K562 (cell line): ENCODE measurements at regions not wholly inside any gene's neighbourhood (a gene's known extent, or its start where the extent isn't known, plus 50 kb on each side); places are given as distances from the start of the nearest gene placed in this dataset.
A peak's percentile ranks its signal among the peaks of the same experiment; 100 is the strongest.

Experiments used
- ATAC-seq: fragments of 200-7000 bp; cut with Tn5 transposase; 3 replicates; pipeline ENCODE4 v1.9.1; 2020; ENCODE audit warnings: moderate library complexity
- BruUV-seq: library from RNA; stranded (reverse); fragments of 400-500 nt; replicated peaks from 2 replicates; lab custom pipeline; 2021; lab: Mats Ljungman, UMichigan
- CTCF ChIA-PET: fragments of 300-600 bp; formaldehyde crosslinking; extraction: SDS; loops from one replicate; lab custom pipeline; 2021; ENCODE audit warnings: low intra/inter-chr PET ratio; lab: Yijun Ruan, JAX
- POLR2A ChIA-PET: fragments of 300-600, 350-650 bp; sonication (Branson Sonifier 250); formaldehyde crosslinking; extraction: SDS; loops from one replicate; lab custom pipeline; 2021; ENCODE audit warnings: antibody characterized with exemption, inconsistent platforms; lab: Yijun Ruan, JAX
- DNase-seq, 4 experiments: peaks; one replicate each; pipeline versions ENCODE4 v3.0.0 to v3.0.0-alpha.2; 2011 to 2018; ENCODE audit warnings: low spot score in 3 of 4, mixed read lengths in 3 of 4; ENCODE audit errors: extremely low read depth in 1 of 4
- FAIRE-seq: peaks from 2 replicates; lab custom pipeline; 2011; peaks lifted over from hg19 to GRCh38; lab: Jason Lieb, UNC
- H2AFZ ChIP-seq: 2 replicates; pipeline ENCODE4 v1.6.0; 2011; ENCODE audit warnings: low read depth, low read length, control low read depth, inconsistent platforms
- H3K27ac ChIP-seq: fragments of 200-600 bp; 3 replicates; pipeline ENCODE4 v1.8.0; 2011; ENCODE audit warnings: low read depth, mild to moderate bottlenecking, control low read depth, inconsistent platforms, low read length, moderate library complexity, mixed read lengths; ENCODE audit errors: extremely low read depth
- H3K27me3 ChIP-seq, 2 experiments: fragments of 300-600 bp in 1 of 2; 2 replicates in 1 of 2; 3 replicates in 1 of 2; pipeline versions ENCODE4 v1.6.0 to v1.8.0; 2011; ENCODE audit warnings: inconsistent platforms in 2 of 2, low read length in 2 of 2, mild to moderate bottlenecking in 1 of 2, mixed read lengths in 1 of 2, moderate library complexity in 1 of 2; ENCODE audit not compliant: control insufficient read depth in 2 of 2, insufficient read depth in 2 of 2
- H3K36me3 ChIP-seq: fragments of 300-600 bp; 3 replicates; pipeline ENCODE4 v1.8.0; 2011; ENCODE audit warnings: mild to moderate bottlenecking, low read length, inconsistent platforms; ENCODE audit not compliant: control insufficient read depth, insufficient read depth
- H3K4me1 ChIP-seq, 2 experiments: fragments of 200-600 bp in 1 of 2; replicated peaks in 1 of 2; 2 replicates in 1 of 2; 3 replicates in 1 of 2; pipeline versions ENCODE4 v1.5.1 to v1.8.0; 2011; ENCODE audit warnings: inconsistent platforms in 2 of 2, low read length in 2 of 2, mild to moderate bottlenecking in 1 of 2, mixed read lengths in 1 of 2, moderate library complexity in 1 of 2; ENCODE audit not compliant: control insufficient read depth in 2 of 2, insufficient read depth in 2 of 2
- H3K4me2 ChIP-seq: 2 replicates; pipeline ENCODE4 v1.6.1; 2011; ENCODE audit warnings: low read length, control low read depth, inconsistent platforms, mixed read lengths; ENCODE audit not compliant: insufficient read depth
- H3K4me3 ChIP-seq: fragments of 200-600 bp; sonication (generic), shearing (Covaris generic); 2 replicates; pipeline ENCODE4 v1.5.1; 2016; ENCODE audit warnings: control low read depth, inconsistent platforms
- H3K79me2 ChIP-seq: fragments of 200-600 bp; 3 replicates; pipeline ENCODE4 v1.8.0; 2011; ENCODE audit warnings: low read length, inconsistent platforms; ENCODE audit not compliant: control insufficient read depth, insufficient read depth
- H3K9ac ChIP-seq, 2 experiments: 2 replicates each; pipeline versions ENCODE4 v1.6.0 to v1.6.1; 2011; ENCODE audit warnings: low read depth in 2 of 2, low read length in 2 of 2, control low read depth in 1 of 2, inconsistent platforms in 1 of 2, mild to moderate bottlenecking in 1 of 2, mixed read lengths in 1 of 2; ENCODE audit not compliant: insufficient read depth in 1 of 2
- H3K9me1 ChIP-seq: one replicate; pipeline ENCODE4 v1.6.0; 2011; ENCODE audit warnings: inconsistent platforms, mild to moderate bottlenecking, low read length, moderate library complexity; ENCODE audit not compliant: control insufficient read depth, insufficient read depth
- H3K9me3 ChIP-seq: replicated peaks from 2 replicates; pipeline ENCODE4 v1.5.1; 2011; ENCODE audit warnings: low read depth, low read length, inconsistent platforms; ENCODE audit not compliant: control insufficient read depth, insufficient read depth
- H4K20me1 ChIP-seq: replicated peaks from 2 replicates; pipeline ENCODE4 v1.6.1; 2011; ENCODE audit warnings: low read length, inconsistent platforms, mixed read lengths; ENCODE audit not compliant: control insufficient read depth, insufficient read depth
- FOXJ2 ChIP-seq: fragments of 200-800 bp; sonication (Bioruptor generic); IDR thresholded peaks from 2 replicates; pipeline ENCODE4 v1.6.1; 2016; ENCODE audit warnings: missing genetic modification characterization, missing compliant biosample characterization
- ILF3 ChIP-seq: fragments of 450-650 bp; IDR thresholded peaks from 2 replicates; pipeline ENCODE4 v1.6.1; 2018; ENCODE audit warnings: antibody characterized with exemption, mild to moderate bottlenecking, moderate library complexity, borderline replicate concordance
- KDM1A ChIP-seq, 2 experiments: fragments of 450-650 bp; IDR thresholded peaks; 2 replicates each; pipeline ENCODE4 v1.6.1; 2016; ENCODE audit warnings: mild to moderate bottlenecking in 2 of 2
- NFRKB ChIP-seq: fragments of 450-650 bp; IDR thresholded peaks from 2 replicates; pipeline ENCODE4 v1.6.1; 2016; ENCODE audit warnings: low read depth
- PHF8 ChIP-seq: fragments of 200-600 bp; sonication (generic); IDR thresholded peaks from 2 replicates; pipeline ENCODE4 v1.6.1; 2012; ENCODE audit warnings: mixed run types, mild to moderate bottlenecking, inconsistent platforms, low read length, moderate library complexity, borderline replicate concordance
- PTBP1 ChIP-seq: fragments of 200-400 bp; formaldehyde crosslinking; IDR thresholded peaks from 2 replicates; pipeline ENCODE4 v1.6.1; 2017; ENCODE audit warnings: low read depth, low read length
- RAD51 ChIP-seq: fragments of 450-650 bp; IDR thresholded peaks from 2 replicates; pipeline ENCODE4 v1.7.1; 2016; ENCODE audit warnings: low read depth, mild to moderate bottlenecking, borderline replicate concordance
- RBBP5 ChIP-seq: fragments of 200-600 bp; sonication (generic); IDR thresholded peaks from 2 replicates; pipeline ENCODE4 v1.6.1; 2012; ENCODE audit warnings: borderline replicate concordance, mild to moderate bottlenecking, low read length, control low read depth, inconsistent platforms; ENCODE audit not compliant: insufficient read depth, poor library complexity, severe bottlenecking
- ZNF124 ChIP-seq: sonication (generic); formaldehyde crosslinking; IDR thresholded peaks from 2 replicates; pipeline ENCODE4 v1.8.1; 2022; ENCODE audit warnings: missing genetic modification reagents
- ZNF146 ChIP-seq: IDR thresholded peaks from one replicate; pipeline ENCODE4 v1.6.1; 2018; ENCODE audit warnings: missing compliant biosample characterization; ENCODE audit not compliant: unreplicated experiment
- in situ Hi-C: fragments of 300-500 bp; cut with MboI; formaldehyde crosslinking; loops from 4 replicates; pipeline ENCODE4 v1.15.0; 2018; ENCODE audit warnings: inconsistent platforms, mixed read lengths
- intact Hi-C: fragments of 100-400 bp; cut with micrococcal nuclease; formaldehyde crosslinking; loops from 2 replicates; pipeline ENCODE4 v1.14.2; 2022
- TF ChIP-seq, protein P1 (sequence below): fragments of 450-650 bp; conservative IDR thresholded peaks from 2 replicates; pipeline ENCODE4 v1.6.1; 2016; ENCODE audit warnings: missing genetic modification characterization, low read depth, mild to moderate bottlenecking, missing compliant biosample characterization, moderate library complexity
- TF ChIP-seq, protein P2 (sequence below): fragments of 200-400 bp; formaldehyde crosslinking; IDR thresholded peaks from 2 replicates; pipeline ENCODE4 v1.6.1; 2017; ENCODE audit warnings: mild to moderate bottlenecking, low read depth, low read length, moderate library complexity
- TF ChIP-seq, protein P3 (sequence below): sonication (generic); formaldehyde crosslinking; IDR thresholded peaks from 2 replicates; pipeline ENCODE4 v1.5.0; 2020; ENCODE audit warnings: missing genetic modification reagents

DNA sequence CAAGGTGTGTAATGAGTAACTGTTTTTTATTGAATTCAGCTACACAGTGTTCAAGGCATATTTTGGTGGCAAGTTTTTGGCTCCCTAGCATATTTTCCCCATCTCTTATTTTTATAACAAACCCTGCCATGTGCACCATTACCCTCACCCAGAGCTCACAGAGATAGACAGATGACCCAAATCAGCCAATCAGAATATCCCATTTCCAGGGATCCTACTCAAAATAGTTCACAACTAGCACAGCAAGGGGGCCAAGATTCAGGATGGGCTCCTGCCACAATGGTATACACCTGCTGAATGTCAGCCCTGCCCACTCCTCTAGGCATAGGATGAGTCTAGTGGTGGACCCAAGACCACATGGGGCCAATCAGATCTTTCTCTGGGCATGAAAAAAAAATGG lies 78.8 kb upstream of the SETMAR start:
- DNase-seq, result peak in 3 of 4 experiments; percentile 57 to 72 (median 71)
- in situ Hi-C loops, result no loop called here
- ChIA-PET CTCF (no interaction called here), POLR2A (interaction anchor here (1.2 to 1.5 kb wide), 4 partner anchors 9 to 21 kb away, joined by 3 to 5 read pairs (median 4); no protein-coding TSS in a partner anchor)
- no peaks in the 10 kb centered on the region for H3K9me3 ChIP-seq
- H3K9me1 ChIP-seq, result no peaks in the 10 kb centered on the region
- peak; percentile 6 for ATAC-seq
- H3K27ac ChIP-seq, result peak overlapping the region; percentile 23; the same call in 1 of the 3 replicates
- H3K9ac ChIP-seq, result no peak overlapping the region
- H3K4me2 ChIP-seq, result peak overlapping the region; percentile 25; the same call in 1 of the 2 replicates
- H4K20me1 ChIP-seq, result no peaks in the 10 kb centered on the region
- BruUV-seq, result no TSS peak
- intact Hi-C loops, result no loop called here
- no peak overlapping the region for H3K4me3 ChIP-seq
- H3K4me1 ChIP-seq, result peaks cover 3 to 52% of the 10 kb centered on the region in 2 experiments; a peak in 3 of 5 replicates
- FAIRE-seq, result peak; percentile 6
- 0 out of 2 replicates have a peak overlapping the region, but pooled peaks have one; percentile 10 for H2AFZ ChIP-seq
- H3K27me3 ChIP-seq, result no peaks in the 10 kb centered on the region
- no peaks in the 10 kb centered on the region for H3K79me2 ChIP-seq
- no peaks in the 10 kb centered on the region for H3K36me3 ChIP-seq
- TF ChIP-seq, protein P1, sequence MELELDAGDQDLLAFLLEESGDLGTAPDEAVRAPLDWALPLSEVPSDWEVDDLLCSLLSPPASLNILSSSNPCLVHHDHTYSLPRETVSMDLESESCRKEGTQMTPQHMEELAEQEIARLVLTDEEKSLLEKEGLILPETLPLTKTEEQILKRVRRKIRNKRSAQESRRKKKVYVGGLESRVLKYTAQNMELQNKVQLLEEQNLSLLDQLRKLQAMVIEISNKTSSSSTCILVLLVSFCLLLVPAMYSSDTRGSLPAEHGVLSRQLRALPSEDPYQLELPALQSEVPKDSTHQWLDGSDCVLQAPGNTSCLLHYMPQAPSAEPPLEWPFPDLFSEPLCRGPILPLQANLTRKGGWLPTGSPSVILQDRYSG (tag), result 0 out of 2 replicates have a peak, but pooled peaks have one; percentile 14
- TF ChIP-seq, protein P2, sequence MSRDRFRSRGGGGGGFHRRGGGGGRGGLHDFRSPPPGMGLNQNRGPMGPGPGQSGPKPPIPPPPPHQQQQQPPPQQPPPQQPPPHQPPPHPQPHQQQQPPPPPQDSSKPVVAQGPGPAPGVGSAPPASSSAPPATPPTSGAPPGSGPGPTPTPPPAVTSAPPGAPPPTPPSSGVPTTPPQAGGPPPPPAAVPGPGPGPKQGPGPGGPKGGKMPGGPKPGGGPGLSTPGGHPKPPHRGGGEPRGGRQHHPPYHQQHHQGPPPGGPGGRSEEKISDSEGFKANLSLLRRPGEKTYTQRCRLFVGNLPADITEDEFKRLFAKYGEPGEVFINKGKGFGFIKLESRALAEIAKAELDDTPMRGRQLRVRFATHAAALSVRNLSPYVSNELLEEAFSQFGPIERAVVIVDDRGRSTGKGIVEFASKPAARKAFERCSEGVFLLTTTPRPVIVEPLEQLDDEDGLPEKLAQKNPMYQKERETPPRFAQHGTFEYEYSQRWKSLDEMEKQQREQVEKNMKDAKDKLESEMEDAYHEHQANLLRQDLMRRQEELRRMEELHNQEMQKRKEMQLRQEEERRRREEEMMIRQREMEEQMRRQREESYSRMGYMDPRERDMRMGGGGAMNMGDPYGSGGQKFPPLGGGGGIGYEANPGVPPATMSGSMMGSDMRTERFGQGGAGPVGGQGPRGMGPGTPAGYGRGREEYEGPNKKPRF, result no peak
- TF ChIP-seq ZNF146 (CRISPR knock-in tag) (no peak), RBBP5 (no peak), KDM1A (IDR thresholded peaks at IDR 0.05) (no peak), ZNF124 (no peak), RAD51 (peak; percentile 12; the same call in 1 of the 2 replicates), FOXJ2 (tag) (no peak), PHF8 (no peak), ILF3 (no peak), PTBP1 (no peak), NFRKB (no peak)
- TF ChIP-seq, protein P3, sequence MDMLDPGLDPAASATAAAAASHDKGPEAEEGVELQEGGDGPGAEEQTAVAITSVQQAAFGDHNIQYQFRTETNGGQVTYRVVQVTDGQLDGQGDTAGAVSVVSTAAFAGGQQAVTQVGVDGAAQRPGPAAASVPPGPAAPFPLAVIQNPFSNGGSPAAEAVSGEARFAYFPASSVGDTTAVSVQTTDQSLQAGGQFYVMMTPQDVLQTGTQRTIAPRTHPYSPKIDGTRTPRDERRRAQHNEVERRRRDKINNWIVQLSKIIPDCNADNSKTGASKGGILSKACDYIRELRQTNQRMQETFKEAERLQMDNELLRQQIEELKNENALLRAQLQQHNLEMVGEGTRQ, result peak; percentile 56
